CD4-positive, alpha-beta T cell treated with Interleukin-15 for 1 hour (primary cell): ENCODE measurements at regions not wholly inside any gene's neighbourhood (a gene's known extent, or its start where the extent isn't known, plus 50 kb on each side); places are given as distances from the start of the nearest gene placed in this dataset.
"Not testable (repeated sequence)": the region's sequence is repeated elsewhere in the genome, so short reads cannot be mapped to it uniquely, and the experiment has no call there.

Experiments used
- DNase-seq: peaks from one replicate; pipeline ENCODE4 v3.0.0-alpha.2; 2020

DNA sequence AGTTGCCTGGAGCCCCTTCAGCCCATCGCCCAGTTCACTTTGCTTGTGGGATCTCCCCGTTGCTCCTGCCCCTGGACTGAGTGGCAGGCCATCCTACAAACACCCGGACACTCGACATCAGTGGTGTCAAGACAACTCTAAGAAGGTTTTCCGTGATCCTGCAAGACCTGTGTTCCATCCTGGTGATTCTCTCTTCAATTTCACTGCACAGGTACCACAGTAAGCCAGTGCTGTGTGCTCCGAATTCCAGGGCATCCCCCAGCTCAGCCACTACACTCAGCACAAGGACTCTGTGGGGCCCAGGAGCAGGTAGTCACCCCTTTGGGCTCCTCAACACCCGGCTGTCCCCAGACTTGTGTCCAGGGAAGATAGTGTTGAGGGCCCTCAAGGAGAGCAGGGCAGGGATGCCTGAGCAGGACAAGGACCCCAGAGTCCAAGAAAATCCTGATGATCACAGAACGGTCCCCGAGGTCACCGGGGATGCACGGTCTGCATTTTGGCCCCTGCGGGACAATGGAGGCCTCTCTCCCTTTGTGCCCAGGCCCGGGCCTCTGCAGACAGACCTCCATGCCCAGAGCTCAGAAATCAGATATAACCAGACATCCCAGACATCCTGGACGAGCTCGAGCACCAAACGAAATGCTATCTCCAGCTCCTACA is 146.9 kb upstream of the C1QTNF3 start:
- DNase-seq, result peak; percentile 26

DNA sequence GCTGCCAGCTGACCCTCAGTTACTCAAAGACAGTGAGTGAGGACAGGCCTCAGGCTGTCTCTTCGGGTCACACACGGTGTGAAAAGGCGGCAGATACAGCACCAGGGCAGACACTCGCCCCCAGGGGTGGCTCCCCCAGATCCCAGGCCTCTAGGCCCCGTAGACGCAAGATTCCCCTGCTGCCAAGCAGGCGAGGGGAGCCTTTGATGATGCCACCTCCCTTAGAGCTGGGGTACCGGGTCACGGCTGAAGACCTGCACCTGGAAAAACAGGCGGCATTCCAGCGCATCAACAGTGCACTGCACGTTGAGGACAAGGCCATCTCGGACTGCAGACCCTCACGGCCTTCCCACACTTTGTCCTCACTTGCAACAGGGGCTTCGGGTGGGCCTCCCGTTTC is 147.5 kb upstream of the C1QTNF3 start:
- DNase-seq, result not testable (repeated sequence)

DNA sequence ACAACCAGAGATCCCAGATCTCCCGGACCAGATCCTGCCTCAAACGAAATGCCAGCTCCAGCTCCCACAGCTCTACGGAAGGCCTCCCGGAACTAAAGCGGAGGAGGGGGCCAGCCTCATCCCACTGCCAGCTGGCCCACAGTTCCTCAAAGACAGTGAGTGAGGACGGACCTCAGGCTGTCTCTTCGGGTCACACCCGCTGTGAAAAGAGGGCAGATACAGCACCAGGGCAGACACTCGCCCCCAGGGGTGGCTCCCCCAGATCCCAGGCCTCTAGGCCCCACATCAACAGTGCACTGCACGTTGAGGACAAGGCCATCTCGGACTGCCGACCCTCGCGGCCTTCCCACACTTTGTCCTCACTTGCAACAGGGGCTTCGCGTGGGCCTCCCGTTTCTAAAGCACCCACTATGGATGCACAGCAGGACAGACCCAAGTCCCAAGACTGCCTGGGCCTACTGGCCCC is 148.3 kb upstream of the C1QTNF3 start:
- peak; percentile 25 for DNase-seq

DNA sequence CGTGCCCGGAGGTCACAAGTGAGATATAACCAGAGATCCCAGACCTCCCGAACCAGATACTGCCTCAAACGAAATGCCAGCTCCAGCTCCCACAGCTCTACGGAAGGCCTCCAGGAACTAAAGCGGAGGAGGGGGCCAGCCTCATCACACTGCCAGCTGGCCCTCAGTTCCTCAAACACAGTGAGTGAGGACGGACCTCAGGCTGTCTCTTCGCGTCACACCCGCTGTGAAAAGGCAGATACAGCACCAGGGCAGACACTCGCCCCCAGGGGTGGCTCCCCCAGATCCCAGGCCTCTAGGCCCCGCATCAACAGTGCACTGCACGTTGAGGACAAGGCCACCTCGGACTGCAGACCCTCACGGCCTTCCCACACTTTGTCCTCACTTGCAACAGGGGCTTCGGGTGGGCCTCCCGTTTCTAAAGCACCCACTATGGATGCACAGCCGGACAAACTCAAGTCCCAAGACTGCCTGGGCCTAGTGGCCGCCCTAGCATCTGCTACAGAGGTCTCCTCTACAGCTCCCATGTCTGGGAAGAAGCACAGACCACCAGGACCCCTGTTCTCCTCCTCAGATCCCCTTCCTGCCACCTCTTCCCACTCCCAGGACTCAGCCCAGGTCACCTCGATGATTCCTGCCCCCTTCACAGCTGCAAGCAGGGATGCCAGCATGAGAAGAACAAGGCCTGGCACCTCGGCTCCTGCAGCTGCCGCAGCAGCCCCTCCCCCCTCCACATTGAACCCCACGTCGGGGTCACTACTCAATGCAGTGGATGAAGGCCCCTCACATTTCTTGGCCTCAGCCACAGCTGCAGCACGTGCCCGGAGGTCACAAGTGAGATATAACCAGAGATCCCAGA is 149.3 kb upstream of the C1QTNF3 start:
- DNase-seq, result peak; percentile 33

DNA sequence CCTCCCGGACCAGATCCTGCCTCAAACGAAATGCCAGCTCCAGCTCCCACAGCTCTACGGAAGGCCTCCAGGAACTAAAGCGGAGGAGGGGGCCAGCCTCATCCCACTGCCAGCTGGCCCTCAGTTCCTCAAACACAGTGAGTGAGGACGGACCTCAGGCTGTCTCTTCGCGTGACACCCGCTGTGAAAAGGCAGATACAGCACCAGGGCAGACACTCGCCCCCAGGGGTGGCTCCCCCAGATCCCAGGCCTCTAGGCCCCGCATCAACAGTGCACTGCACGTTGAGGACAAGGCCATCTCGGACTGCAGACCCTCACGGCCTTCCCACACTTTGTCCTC is 149.9 kb upstream of the C1QTNF3 start:
- not testable (repeated sequence) for DNase-seq

DNA sequence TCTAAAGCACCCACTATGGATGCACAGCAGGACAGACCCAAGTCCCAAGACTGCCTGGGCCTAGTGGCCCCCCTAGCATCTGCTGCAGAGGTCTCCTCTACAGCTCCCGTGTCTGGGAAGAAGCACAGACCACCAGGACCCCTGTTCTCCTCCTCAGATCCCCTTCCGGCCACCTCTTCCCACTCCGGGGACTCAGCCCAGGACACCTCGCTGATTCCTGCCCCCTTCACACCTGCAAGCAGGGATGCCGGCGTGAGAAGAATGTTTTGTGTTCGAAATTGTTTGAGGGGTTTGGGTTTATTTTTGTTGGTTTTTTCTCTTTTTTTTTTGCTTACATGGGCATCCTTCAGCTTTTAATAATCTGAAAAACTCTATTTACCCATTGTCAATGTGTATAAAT is 150.3 kb upstream of the C1QTNF3 start:
- DNase-seq, result not testable (repeated sequence)

DNA sequence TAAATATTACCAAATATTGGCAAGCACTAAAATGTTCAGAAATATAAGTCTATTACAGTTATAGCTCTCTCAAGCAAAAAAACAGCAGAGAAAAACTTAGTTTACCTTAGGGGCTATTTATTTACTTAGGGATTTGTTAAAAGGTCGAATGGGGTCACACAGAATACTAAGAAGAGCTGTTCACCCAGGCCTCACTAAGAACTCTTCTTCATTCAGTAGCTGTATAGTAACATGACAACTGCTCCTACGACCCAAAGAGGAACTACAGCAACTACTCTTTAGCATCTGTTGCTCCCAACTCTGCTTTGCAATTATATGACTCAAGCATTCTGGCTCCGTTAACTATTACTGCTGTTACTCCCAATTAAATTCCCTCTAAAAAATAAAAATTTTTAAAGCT is 150.8 kb upstream of the C1QTNF3 start:
- DNase-seq, result not testable (repeated sequence)

DNA sequence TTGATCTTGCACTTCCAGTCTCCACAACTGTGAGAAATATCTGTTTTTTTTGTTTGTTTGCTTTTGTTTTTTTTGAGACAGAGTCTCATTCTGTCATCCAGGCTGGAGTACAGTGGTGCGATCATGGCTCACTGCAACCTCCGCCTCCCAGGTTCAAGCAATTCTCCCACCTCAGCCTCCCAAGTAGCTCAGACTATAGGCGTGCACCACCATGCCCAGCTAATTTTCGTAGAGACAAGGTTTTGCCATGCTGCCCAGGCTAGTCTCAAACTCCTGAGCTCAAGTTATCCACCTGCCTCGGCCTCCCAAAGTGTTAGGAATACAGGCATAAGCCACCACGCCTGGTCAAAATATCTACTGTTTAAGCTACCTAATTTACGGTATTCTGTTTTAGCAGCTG is 153.1 kb upstream of the C1QTNF3 start:
- DNase-seq, result not testable (repeated sequence)

DNA sequence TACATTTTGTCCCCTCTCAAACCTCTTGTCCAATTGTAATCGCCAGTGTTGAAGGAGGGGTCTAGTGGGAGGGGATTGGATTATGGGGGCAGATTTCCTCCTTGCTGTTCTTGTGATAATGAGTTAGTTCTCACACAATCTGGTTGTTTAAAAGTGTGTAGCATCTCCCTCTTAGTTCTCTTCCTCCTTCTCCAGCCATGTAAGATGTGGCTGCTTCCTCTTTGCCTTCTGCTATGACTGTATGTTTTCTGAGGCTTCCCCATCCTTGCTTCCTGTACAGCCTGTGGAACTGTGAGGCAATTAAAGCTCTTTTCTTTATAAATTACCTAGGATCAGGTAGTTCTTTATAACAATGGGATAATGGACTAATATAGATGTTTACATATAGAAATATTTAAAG is 162.3 kb upstream of the C1QTNF3 start:
- not testable (repeated sequence) for DNase-seq

DNA sequence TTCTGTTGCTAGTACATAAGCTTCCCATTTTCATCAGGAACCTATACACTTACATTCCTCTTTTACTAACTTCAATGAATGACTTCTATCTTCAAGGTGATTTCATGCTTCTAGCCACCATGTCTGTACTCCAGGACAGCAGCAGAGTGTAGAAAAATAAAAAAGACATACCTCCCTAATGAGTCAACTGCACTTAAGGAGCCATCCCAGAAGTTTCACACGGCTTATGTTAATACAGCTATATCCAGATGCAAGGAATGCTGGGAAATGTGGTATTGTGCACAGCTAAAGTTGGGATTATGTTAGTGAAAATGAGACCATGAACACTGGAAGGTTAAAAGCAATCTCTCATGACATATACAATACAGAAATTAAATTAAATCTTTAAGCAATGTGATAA is 174.4 kb upstream of the C1QTNF3 start:
- DNase-seq, result not testable (repeated sequence)

DNA sequence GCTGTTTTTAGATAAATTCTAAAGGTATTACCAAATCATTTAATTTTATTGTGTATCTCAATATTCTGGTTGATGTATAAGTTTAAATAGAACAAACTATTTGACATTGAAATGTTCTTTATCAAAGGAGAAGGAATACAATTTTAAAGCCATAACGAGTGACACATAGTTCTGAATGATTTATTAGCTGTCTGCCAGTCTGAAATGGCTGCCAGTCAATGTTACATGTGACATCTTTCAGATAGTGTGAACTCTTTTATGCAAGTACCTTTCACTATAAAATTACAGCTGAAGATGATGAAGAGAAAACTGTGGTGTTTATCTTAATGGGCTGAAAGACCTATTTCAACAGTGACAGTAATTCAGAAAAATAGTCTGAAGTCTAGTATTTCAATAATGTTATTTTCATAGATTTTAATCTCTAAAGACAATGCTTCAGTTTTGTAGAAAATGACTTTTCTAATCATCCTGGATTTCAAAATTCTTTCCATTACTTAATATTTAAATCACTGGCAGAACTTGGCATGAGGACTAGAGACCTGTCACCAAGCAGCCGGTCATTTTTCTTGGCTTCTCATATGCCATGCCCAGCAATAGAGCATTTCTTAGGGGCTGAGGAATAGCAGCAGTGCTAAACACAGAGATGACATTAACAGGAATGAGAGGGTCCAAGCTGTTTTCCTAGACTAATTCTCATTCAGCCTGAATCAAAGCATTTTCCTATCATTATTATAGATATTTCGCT is 178.5 kb upstream of the C1QTNF3 start:
- not testable (repeated sequence) for DNase-seq

DNA sequence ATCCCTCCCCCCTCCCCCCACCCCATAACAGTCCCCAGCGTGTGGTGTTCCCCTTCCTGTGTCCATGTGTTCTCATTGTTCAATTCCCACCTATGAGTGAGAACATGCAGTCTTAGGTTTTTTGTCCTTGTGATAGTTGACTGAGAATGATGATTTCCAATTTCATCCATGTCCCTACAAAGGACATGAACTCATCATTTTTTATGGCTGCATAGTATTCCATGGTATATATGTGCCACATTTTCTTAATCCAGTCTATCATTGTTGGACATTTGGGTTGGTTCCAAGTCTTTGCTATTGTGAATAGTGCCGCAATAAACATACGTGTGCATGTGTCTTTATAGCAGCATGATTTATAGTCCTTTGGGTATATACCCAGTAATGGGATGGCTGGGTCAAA is 180.1 kb upstream of the C1QTNF3 start:
- DNase-seq, result not testable (repeated sequence)

DNA sequence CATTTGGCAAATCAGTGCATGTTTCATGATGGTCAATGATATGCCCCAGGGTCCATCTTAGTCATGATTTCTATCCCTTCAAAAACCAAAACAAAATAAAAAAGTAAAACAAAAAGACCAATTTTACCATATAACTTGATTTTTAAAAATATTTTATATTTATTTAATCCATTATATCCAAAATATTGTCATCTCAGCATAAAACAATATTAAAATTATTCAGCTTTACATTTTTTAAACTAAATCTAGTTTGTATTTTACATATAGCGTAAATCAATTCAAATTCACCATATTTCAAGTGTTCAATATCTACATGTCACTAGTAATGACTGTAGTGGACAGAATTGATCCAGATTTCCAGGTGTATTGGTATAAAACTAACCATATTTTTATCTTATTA is 187.4 kb upstream of the C1QTNF3 start:
- not testable (repeated sequence) for DNase-seq

DNA sequence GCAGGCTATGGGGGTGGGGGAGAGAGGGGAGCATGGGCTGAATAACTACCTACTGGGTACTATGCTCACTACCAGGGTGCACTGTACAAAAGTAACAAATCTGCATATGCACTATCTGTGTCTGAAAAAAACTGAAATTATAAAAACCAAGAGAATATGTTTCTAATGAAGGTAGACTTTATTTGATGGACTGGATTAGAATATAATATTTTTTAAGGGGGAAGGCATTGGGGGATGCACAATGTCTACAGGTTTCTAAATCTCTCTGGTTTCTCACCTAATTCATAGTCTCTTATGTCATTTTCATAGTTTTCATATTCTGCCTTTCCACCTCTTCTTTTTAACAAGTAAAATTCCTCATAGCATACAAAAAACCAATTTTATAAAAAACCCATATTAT is 200.8 kb upstream of the C1QTNF3 start:
- not testable (repeated sequence) for DNase-seq

DNA sequence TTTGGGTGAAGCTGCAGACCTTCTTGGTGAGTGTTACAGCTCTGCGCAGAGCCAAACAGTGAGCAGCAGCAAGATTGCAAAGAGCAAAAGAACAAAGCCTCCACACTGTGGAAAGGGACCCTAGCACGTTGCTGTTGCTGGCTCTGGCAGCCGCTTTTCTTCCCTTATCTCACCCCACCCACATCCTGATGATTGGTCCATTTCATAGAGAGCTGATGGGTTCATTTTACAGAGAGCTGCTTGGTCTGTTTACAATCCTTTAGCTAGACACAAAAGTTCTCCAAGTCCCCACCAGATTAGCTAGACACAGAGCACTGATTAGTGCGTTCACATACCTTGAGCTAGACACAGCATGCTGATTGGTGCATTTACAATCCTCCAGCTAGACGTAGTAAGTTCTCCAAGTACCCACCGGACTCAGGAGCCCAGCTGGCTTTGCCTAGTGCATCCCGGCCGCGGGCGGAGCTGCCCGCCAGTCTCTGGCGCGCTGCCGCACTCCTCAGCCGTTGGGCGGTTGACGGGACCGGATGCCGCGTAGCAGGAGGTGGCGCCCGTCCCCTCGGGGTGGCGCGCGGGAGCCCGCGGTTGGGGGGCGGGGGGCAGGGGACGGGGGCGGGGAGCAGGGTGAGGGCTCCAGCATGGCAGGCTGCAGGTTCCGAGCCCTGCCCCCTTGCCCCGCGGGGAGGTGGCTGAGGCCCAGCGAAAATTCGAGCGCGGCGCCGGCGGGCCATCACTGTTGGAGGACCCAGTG is 201.4 kb upstream of the C1QTNF3 start:
- DNase-seq, result peak; percentile 85

DNA sequence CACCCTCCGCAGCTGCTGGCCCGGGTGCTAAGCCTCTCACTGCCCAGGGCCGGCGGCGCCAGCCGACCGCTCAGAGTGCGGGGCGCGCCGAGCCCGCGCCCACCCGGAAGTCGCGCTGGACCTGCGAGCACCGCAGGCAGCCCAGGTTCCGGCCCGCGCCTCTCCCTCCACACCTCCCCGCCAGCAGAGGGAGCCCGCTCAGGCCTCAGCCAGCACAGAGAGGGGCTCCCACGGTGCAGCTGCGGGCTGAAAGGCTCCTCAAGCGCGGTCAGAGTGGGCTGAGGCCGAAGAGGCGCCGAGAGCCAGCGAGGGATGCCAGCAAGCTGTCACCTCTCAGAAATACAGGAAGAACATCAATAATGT is 202.0 kb upstream of the C1QTNF3 start:
- DNase-seq, result not testable (repeated sequence)

DNA sequence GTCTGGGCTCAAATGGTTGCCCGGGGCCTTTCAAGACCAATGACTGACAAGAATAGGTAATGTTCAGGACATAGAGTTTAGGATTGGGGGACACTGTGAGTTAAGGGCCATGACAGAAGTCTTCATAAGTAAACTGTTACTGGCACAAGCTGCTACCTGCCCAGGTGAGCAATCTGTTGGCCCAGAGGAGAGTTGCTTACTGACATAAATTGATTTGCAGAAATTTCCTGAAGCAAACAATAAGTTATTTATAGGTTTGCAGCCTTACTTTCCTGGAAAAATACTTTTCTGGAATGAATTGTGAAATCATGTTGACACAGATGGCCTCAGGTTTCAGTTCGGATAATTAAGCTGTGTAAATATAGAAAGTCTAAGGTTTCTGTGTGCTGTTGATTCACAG is 202.8 kb upstream of the C1QTNF3 start:
- not testable (repeated sequence) for DNase-seq

DNA sequence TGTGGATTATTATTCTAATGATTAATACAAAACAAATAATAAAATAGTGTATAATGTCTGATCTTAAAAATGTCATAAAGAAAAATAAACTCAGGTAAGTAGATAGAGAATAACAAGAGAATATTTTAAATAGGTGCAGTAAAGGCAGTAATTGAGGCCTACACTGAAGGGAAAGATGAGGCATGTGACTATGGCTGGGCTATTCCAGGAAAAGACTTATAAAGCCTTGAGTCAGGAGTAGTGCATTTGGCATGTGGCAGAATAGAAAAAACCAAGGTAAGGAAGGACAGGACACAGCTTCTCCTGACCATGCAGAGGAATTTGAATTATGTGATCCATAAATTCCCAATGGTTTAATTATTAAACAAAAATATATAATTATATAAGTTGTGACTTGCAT is 215.6 kb upstream of the C1QTNF3 start:
- DNase-seq, result not testable (repeated sequence)

DNA sequence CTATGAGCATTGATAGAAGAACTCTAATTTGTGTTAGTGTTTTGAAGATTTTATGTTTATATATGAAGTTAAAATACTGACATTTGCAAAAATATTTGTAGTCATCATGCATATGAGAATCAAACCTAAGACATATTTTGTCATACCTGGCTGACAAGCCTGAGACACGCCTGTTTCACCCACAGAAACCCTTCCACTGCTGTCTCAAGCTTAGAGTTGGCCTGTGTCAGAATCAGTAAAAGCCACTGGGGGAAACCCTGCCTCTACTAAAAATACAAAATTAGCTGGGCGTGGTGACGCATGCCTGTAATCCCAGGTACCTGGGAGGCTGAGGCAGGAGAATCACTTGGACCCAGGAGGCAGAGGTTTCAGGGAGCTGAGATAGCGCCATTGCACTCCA is 218.0 kb upstream of the C1QTNF3 start:
- not testable (repeated sequence) for DNase-seq

DNA sequence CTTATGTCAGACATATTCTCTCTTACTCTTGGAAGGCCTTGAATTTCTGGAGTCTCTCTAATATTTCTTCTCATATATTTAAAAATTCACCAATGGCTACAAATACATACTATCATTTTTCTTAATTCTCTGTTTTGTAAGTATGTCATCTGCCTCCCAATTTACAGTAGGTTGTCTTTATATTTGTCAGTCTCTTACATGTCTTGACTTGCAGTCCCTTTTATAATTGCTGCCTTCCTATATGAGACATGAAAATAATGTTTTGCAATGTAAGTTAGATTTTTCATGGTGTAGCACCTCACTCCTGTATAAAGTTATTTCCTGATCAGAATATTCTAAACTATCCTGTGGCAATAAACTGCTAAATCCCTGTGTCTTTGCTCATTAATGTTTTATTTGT is 223.1 kb upstream of the C1QTNF3 start:
- not testable (repeated sequence) for DNase-seq

DNA sequence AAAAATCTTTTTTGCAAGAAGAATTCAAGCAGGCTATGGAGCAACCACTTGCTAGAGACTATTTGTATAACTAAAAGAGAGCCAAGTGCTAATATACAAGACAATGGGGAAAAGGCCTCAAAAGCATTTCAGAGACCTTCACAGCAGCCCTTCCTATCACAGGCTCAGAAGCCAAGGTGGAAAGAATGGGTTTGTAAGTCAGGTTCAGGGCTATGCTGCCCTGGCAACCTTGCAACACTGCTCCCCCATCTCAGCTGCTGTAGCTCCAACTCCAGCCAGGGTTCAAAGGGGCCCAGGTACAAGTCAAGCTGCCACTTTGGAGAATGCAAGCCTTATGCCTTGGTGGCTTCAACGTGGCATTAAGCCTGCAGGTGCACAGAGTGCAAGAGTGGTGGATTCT is 253.7 kb upstream of the C1QTNF3 start:
- not testable (repeated sequence) for DNase-seq

DNA sequence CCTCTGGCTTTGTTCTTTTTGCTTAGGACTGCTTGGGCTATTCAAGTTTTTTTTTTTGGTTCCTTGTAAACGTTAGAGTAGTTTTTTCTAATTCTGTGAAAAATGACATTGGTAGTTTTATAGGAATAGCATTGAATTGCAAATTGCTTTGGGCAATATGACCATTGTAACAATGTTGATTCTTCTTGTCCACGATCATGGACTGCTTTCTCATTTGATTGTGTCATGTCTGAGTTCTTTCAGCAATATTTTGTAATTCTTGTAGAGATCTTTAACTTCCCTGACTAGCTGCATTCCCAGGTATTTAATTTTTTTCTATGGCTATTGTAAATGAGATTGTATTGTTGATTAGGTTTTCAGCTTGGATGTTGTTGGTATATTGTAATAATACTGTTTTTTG is 286.2 kb upstream of the C1QTNF3 start:
- not testable (repeated sequence) for DNase-seq

DNA sequence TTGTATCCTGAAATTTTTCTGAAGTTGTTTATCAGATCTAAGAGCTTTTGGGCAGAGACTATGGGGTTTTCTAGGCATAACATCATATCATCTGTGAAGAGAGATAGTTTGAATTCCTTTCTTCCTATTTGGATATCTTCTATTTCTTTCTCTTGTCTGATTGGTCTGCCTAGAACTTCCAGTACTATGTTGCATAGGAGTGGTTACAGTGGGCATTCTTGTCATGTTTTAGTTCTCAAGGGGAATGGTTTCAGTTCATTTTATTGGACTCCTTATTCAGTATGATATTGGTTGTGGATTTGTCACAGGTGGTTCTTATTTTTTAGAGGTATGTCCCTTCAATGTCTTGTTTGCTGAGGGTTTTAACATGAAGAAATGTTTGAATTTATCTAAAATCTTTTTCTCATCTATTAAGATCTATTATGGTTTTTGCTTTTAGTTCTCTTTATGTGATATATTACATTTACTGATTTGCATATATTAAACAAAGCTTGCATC is 286.6 kb upstream of the C1QTNF3 start:
- not testable (repeated sequence) for DNase-seq
